SH-SY5Y (cell line): ENCODE measurements at regions not wholly inside any gene's neighbourhood (a gene's known extent, or its start where the extent isn't known, plus 50 kb on each side); places are given as distances from the start of the nearest gene placed in this dataset.

Source experiments
- GATA2 ChIP-seq: IDR thresholded peaks from 2 replicates; pipeline ENCODE4 v1.6.1; 2011; ENCODE audit warnings: mild to moderate bottlenecking, low read depth, low read length
- GATA3 ChIP-seq: IDR thresholded peaks from 2 replicates; pipeline ENCODE4 v1.6.1; 2011; ENCODE audit warnings: low read depth, mild to moderate bottlenecking, low read length, moderate library complexity

- no peak for TF ChIP-seq GATA3
- no peak for TF ChIP-seq GATA2
Measured at GRCh38 chr6:33872761-33873160, 69.0 kb upstream of the MLN start.
